Fibroblast of skin of abdomen (primary cell): ENCODE measurements at regions not wholly inside any gene's neighbourhood (a gene's known extent, or its start where the extent isn't known, plus 50 kb on each side); places are given as distances from the start of the nearest gene placed in this dataset.
A peak's percentile ranks its signal among the peaks of the same experiment; 100 is the strongest.
"Not testable (repeated sequence)": the region's sequence is repeated elsewhere in the genome, so short reads cannot be mapped to it uniquely, and the experiment has no call there.

Experiments used
- DNase-seq: peaks from one replicate; pipeline ENCODE4 v3.0.0-alpha.2; 2013

GRCh38 chr7:142533920-142534319, 215.4 kb upstream of the PRSS1 start:
- DNase-seq, result no peak

- no peak for DNase-seq
These were observed 219.7 kb upstream of the PRSS1 start for GRCh38 chr7:142529591-142529990.

GRCh38 chr7:142528608-142529408, 220.5 kb upstream of the PRSS1 start:
- DNase-seq, result no peak

GRCh38 chr7:142523821-142524460, 225.3 kb upstream of the PRSS1 start:
- no peak for DNase-seq

- no peak for DNase-seq
These were observed 226.5 kb upstream of the PRSS1 start for GRCh38 chr7:142522735-142523134.

GRCh38 chr7:142520885-142521284, 228.4 kb upstream of the PRSS1 start:
- not testable (repeated sequence) for DNase-seq

GRCh38 chr7:142520455-142520854, 228.8 kb upstream of the PRSS1 start:
- DNase-seq, result not testable (repeated sequence)

- no peak for DNase-seq
These were observed 229.9 kb upstream of the PRSS1 start for GRCh38 chr7:142519079-142520078.

GRCh38 chr7:142516038-142516501, 233.2 kb upstream of the PRSS1 start:
- DNase-seq, result peak; percentile 72

GRCh38 chr7:142514716-142515115, 234.6 kb upstream of the PRSS1 start:
- DNase-seq, result not testable (repeated sequence)

GRCh38 chr7:142513178-142513955, 235.9 kb upstream of the PRSS1 start:
- peak; percentile 20 for DNase-seq

- DNase-seq, result no peak
These were observed 237.5 kb upstream of the PRSS1 start for GRCh38 chr7:142511801-142512200.

GRCh38 chr7:142511374-142511773, 237.9 kb upstream of the PRSS1 start:
- DNase-seq, result no peak

GRCh38 chr7:142509235-142509634, 240.0 kb upstream of the PRSS1 start:
- DNase-seq, result not testable (repeated sequence)

GRCh38 chr7:142508251-142508650, 241.0 kb upstream of the PRSS1 start:
- no peak for DNase-seq

GRCh38 chr7:142507799-142508198, 241.5 kb upstream of the PRSS1 start:
- DNase-seq, result no peak

- DNase-seq, result not testable (repeated sequence)
These were observed 242.2 kb upstream of the PRSS1 start for GRCh38 chr7:142507066-142507465.

- DNase-seq, result no peak
These were observed 242.7 kb upstream of the PRSS1 start for GRCh38 chr7:142506601-142507000.

- DNase-seq, result not testable (repeated sequence)
These were observed 245.3 kb upstream of the PRSS1 start for GRCh38 chr7:142503949-142504348.

- no peak for DNase-seq
These were observed 245.2 kb upstream of the PRSS58 start for GRCh38 chr7:142503036-142503435.

- no peak for DNase-seq
These were observed 243.6 kb upstream of the PRSS58 start for GRCh38 chr7:142501434-142501833.

GRCh38 chr7:142500366-142500765, 242.5 kb upstream of the PRSS58 start:
- no peak for DNase-seq
